GM10266 (cell line): ENCODE measurements at regions not wholly inside any gene's neighbourhood (a gene's known extent, or its start where the extent isn't known, plus 50 kb on each side); places are given as distances from the start of the nearest gene placed in this dataset.

ENCODE experiments used
- DNase-seq: peaks from one replicate; pipeline ENCODE4 v3.0.0; 2012; ENCODE audit errors: extremely low spot score
- CTCF ChIP-seq: IDR thresholded peaks from 2 replicates; pipeline ENCODE4 v1.5.1; 2012; ENCODE audit warnings: mild to moderate bottlenecking, low read depth; ENCODE audit not compliant: control insufficient read depth, insufficient read depth; ENCODE audit errors: missing control alignments

DNA sequence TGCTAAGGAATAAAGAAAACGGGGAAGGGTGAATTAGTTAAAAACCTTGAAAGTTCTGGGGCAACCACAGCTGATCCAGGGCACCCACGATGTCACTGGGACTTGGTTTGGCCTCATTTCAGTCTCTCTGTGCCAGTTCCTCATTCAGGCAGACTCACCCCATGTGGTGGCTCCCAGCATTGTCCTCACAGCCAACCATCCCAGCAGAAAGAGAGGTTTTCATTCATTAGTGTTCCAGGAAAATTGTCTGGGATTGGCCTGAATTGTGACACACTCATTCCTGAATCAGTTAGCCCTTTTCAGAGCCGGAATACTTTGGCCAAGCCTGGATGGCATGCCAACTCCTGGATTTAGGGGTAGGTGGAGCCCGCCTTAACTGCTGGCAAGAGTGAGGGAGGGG lies 367.7 kb downstream of the PRDM2 start:
- no peak for TF ChIP-seq CTCF
- no peak for DNase-seq

DNA sequence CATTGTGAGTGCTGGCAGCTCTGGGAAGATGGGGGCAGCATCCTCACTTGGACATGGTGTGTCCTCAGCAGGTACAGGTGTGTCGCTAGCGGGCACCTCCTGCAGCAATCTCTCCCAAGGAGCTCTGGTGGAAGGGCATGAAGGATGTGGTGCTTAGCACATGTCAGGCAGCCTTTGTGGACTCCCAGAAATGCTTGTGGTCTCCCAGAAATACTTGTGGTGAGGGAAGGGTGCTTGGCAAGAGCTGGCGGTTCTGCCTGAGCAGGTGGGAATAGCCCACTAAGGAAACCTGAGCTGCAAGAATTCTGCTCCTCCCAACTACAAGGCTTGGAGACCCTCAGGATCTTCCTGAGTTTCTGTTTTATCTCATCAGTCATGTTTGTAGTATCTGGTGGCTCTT lies 371.6 kb downstream of the PRDM2 start:
- no peak for DNase-seq
- no peak for TF ChIP-seq CTCF

DNA sequence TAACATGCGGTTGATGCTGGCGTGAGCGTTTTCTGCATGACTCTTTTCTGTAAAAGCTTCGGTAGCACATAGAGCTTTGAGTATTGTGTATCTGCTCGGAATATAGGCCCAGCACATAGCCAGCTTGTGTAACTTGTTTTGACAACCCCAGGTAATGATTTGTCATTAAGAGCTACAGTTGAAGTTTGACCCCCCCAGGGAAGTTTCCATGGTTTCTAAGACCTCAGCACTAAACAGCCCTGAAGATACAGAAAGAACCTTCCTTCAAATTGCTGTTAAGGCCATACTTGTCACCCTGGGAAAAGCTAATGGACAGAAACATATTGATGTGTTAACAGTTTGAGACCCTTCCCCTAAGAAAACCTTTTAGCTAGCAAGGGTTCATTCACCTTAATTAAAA lies 380.7 kb downstream of the PRDM2 start:
- TF ChIP-seq CTCF: no peak

DNA sequence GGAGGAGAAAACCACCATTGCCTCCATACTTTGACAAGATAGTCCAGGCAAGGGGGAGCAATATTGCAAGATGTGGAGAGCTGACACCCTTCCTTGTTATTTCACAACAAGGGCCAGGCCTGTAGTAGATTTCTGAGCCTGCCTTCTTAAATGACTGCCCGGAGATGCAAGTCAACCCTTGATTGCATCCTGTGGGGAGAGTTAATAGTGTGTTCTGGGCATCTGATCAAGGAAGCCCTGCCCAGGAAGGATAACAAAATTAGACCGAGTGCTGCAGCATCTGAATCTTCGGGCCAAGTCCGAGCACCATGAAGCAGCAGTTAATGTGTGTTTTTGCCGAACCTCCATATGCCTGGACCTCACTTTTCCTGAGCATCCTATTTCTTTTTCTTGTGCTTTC lies 382.3 kb downstream of the PRDM2 start:
- no peak for DNase-seq
- TF ChIP-seq CTCF: no peak

More for the DNA sequence above, 380.7 kb downstream of the PRDM2 start:
- no peak for DNase-seq

DNA sequence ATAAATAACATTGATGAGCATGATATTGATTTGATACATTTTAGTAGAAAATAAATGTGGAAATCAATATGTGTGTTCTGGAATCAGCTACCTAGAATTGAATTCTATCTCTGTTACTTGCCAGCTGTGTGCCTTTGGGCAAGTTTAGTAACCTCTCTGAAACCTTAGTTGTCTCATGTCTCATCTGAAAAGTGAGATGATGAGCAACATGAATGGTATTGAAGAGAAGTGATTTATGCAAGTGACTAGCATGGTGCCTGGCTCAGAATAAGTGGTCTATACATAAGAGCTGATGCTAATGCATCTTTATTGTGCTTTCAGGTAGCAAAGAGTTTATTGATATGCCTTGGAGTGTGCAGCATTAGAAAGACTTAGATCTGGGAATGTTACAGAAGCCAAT lies 383.3 kb downstream of the PRDM2 start:
- TF ChIP-seq CTCF: no peak
- no peak for DNase-seq

- no peak for DNase-seq
- TF ChIP-seq CTCF: no peak
Observed at GRCh38 chr1:14083706-14084105, 383.7 kb downstream of the PRDM2 start.

- DNase-seq: no peak
- no peak for TF ChIP-seq CTCF
Observed at GRCh38 chr1:14090062-14090461, 390.1 kb downstream of the PRDM2 start.

- no peak for DNase-seq
- TF ChIP-seq CTCF: no peak
Observed at GRCh38 chr1:14090531-14090930, 390.5 kb downstream of the PRDM2 start.
